GM12891 (cell line): ENCODE measurements at regions not wholly inside any gene's neighbourhood (a gene's known extent, or its start where the extent isn't known, plus 50 kb on each side); places are given as distances from the start of the nearest gene placed in this dataset.

Source experiments
- DNase-seq: peaks from one replicate; pipeline ENCODE4 v3.0.0; 2011; ENCODE audit warnings: low spot score; ENCODE audit not compliant: insufficient read length
- FAIRE-seq: peaks from 2 replicates; lab custom pipeline; 2011; peaks lifted over from hg19 to GRCh38; lab: Jason Lieb, UNC
- PAX5 ChIP-seq: IDR thresholded peaks from 2 replicates; pipeline ENCODE4 v1.6.1; 2011; ENCODE audit warnings: low read length, moderate library complexity, mild to moderate bottlenecking; ENCODE audit not compliant: insufficient read depth, severe bottlenecking
- POLR2A ChIP-seq: IDR thresholded peaks from 2 replicates; pipeline ENCODE4 v1.6.1; 2011; ENCODE audit warnings: low read depth, low read length, control low read depth
- POLR2AphosphoS5 ChIP-seq: IDR thresholded peaks from 2 replicates; pipeline ENCODE4 v1.6.1; 2011; ENCODE audit warnings: low read depth, low read length, control low read depth
- POU2F2 ChIP-seq: IDR thresholded peaks from 2 replicates; pipeline ENCODE4 v1.6.1; 2011; ENCODE audit warnings: low read depth, mild to moderate bottlenecking, control low read depth, low read length, moderate library complexity
- SPI1 ChIP-seq: IDR thresholded peaks from 2 replicates; pipeline ENCODE4 v1.6.1; 2011; ENCODE audit warnings: low read depth, low read length, control low read depth
- TAF1 ChIP-seq: IDR thresholded peaks from 2 replicates; pipeline ENCODE4 v1.6.1; 2011; ENCODE audit warnings: low read depth, low read length, control low read depth

DNA sequence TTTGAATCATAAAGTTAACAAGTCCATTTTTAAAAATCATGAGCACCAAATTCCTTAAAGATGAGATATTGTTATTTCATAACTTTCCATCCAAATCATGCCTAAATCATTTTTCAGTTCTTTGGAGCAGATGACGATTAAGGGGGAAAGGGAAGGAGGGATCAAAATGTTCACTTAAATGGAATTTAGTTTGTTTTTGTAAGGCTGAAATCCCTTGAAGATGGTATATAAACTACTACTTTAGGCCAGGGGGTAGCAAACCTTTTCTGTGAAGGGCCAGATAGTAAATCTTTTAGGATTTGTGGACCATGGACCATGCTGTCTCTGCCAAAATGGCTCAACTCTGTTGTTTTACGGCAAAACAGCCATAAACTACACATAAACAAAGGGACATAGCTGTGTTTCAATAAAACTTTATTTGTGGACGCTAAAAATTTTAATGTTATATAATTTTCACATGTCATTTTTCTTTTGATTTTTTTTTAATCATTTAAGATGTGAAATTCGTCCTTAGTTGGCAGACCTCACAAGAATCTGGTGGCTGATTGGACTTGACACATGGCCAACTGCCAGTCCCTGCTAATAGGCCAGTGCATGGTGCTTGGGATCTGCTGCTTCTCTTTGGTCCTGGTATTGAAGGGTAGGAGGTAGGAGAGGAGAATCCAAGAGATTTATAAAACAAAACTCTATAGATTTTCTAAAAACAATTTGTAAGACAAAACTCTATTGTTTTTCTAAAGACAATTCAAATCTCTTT is 52.0 kb upstream of the RTN4 start:
- FAIRE-seq: no peak
- no peak for DNase-seq
- no peak for TF ChIP-seq SPI1
- no peak for TF ChIP-seq POU2F2
- no peak for TF ChIP-seq POLR2AphosphoS5
- no peak for TF ChIP-seq POLR2A
- TF ChIP-seq PAX5: no peak
- no peak for TF ChIP-seq TAF1

DNA sequence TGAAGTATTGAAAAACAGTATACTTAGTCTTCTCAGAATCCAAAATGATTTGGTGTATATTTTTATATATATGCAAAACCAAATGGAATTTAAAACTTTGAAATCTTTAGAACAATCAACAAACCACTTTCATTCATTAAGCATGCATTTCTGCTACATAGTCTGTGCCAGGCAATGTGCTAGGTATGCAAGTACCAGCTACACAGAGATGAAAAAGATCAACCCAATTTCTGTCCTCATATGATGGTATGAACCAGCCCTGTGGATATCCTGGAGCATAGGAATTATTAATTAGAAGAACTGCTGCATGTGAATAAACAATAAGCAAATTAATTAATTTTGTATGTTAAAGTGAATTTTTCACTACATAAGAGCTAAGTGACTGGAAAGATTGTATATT is 51.2 kb upstream of the RTN4 start:
- DNase-seq (no peak), FAIRE-seq (no peak)
- TF ChIP-seq SPI1 (no peak), POLR2AphosphoS5 (no peak), PAX5 (no peak), TAF1 (no peak), POU2F2 (no peak), POLR2A (no peak)

DNA sequence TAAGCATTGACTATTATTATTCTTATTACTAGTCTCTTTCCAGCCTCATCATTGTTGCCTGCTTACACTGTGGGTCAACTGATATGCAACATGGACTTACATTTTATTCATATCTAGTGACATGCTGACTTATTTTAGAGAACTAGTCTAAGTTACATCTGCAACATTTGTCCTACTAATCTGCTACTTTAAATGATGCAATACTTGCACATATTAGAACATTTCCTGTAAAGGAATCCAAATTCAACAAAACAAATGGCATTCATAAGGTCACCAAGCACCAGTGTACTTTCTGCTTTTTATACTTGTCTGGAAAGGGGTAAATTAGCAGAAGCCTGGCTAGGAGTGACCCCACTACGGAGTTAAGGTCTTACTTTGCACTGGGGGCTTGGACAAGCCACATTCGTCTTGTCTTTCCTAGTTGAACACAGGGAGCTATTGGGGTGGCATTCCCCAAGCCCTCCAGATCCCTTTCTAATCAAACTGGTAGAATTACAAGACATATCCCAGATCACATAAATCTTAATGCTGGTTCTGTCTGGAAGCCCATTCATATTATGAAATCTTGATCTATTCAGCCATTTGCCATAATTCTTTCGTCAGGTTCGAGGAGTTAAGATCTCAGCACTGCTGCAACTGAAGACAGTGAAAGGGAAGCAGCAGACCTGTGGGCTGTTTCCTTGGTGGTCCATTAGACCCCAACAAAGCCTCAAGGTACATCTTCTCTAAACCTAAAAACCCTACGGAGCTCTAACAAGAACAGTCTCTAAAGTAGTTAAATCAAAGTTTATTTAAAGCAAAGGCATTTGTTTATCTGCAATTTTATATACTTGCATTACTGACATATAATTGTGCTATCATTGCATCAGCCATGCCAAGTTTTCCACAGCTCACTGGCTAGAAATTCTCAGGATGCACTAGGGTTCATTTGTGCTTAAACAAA is 49.9 kb upstream of the RTN4 start:
- FAIRE-seq (no peak), DNase-seq (no peak)
- TF ChIP-seq PAX5: no peak
- TF ChIP-seq POLR2A: no peak
- TF ChIP-seq TAF1: no peak
- no peak for TF ChIP-seq POU2F2
- no peak for TF ChIP-seq SPI1
- no peak for TF ChIP-seq POLR2AphosphoS5
